ENCODE measurements at regions not wholly inside any gene's neighbourhood (a gene's known extent, or its start where the extent isn't known, plus 50 kb on each side); places are given as distances from the start of the nearest gene placed in this dataset.
A peak's percentile ranks its signal among the peaks of the same experiment; 100 is the strongest.

GRCh38 chr9:74379718-74380117 is 117.4 kb upstream of the RORB start:
- Histone ChIP-seq H3K27me3 (ENCODE audit: insufficient read depth) (no peaks in the 10 kb centered on the region), H3K4me3 (no peak overlapping the region), H3K4me2 (no peak overlapping the region), H3K4me1 (ENCODE audit: insufficient read depth) (peaks cover 32% of the 10 kb centered on the region), H3K79me2 (replicated peaks; ENCODE audit: insufficient read depth) (no peaks in the 10 kb centered on the region), H2AFZ (no peak overlapping the region), H3K9me2 (ENCODE audit: insufficient read depth) (peaks cover 7% of the 10 kb centered on the region; the same call in 1 of the 2 replicates), H3K36me3 (ENCODE audit: insufficient read depth) (no peaks in the 10 kb centered on the region), H3F3A (replicated peaks; ENCODE audit: low read depth) (no peaks in the 10 kb centered on the region), H3K27ac (ENCODE audit: low read depth) (no peak overlapping the region), H4K20me1 (replicated peaks; ENCODE audit: insufficient read depth) (no peaks in the 10 kb centered on the region)
- Mint-ChIP-seq H3K27me3 (ENCODE audit: insufficient read depth, low read depth, poor library complexity) (no peaks in the 10 kb centered on the region), H3K9me3 (no peaks in the 10 kb centered on the region), H3K36me3 (ENCODE audit: low read depth) (no peaks in the 10 kb centered on the region), H3K27ac (peak overlapping the region; percentile 42; the same call in 1 of the 2 replicates), H3K4me1 (peaks cover 22% of the 10 kb centered on the region), H3K4me3 (no peak overlapping the region)
- peak; percentile 86 for DNase-seq (ENCODE audit: low spot score)
- TF ChIP-seq ETS1 (IDR thresholded peaks at IDR 0.05) (no peak), ZNF114 (CRISPR knock-in tag; IDR thresholded peaks at IDR 0.05) (no peak), POLR2AphosphoS5 (IDR thresholded peaks at IDR 0.05; ENCODE audit: low read depth) (no peak), NANOG (IDR thresholded peaks at IDR 0.05; ENCODE audit: borderline replicate concordance) (no peak), JUNB (IDR thresholded peaks at IDR 0.05; ENCODE audit: unreplicated experiment) (no peak), CTCF (conservative IDR thresholded peaks at IDR 0.05; ENCODE audit: low read depth in 2 of 2) (peak; percentile 76 to 91), EZH2phosphoT487 (IDR thresholded peaks at IDR 0.05; ENCODE audit: unreplicated experiment) (no peak), ZNF331 (CRISPR knock-in tag; IDR thresholded peaks at IDR 0.05; ENCODE audit: low read depth) (no peak)
- ATAC-seq: peak; percentile 100

GRCh38 chr9:74391816-74392215 is 105.3 kb upstream of the RORB start:
- TF ChIP-seq ZNF331 (CRISPR knock-in tag; IDR thresholded peaks at IDR 0.05; ENCODE audit: low read depth): no peak
- Histone ChIP-seq H4K20me1 (replicated peaks; ENCODE audit: insufficient read depth) (no peaks in the 10 kb centered on the region), H2AFZ (no peak overlapping the region), H3K4me3 (no peak overlapping the region), H3F3A (replicated peaks; ENCODE audit: low read depth) (no peaks in the 10 kb centered on the region), H3K27me3 (ENCODE audit: insufficient read depth) (no peaks in the 10 kb centered on the region), H3K36me3 (ENCODE audit: insufficient read depth) (no peaks in the 10 kb centered on the region), H3K27ac (ENCODE audit: low read depth) (no peak overlapping the region), H3K9me2 (ENCODE audit: insufficient read depth) (no peaks in the 10 kb centered on the region), H3K4me2 (no peak overlapping the region), H3K79me2 (replicated peaks; ENCODE audit: insufficient read depth) (no peaks in the 10 kb centered on the region), H3K4me1 (ENCODE audit: insufficient read depth) (no peaks in the 10 kb centered on the region)
- Mint-ChIP-seq H3K27ac (no peak overlapping the region), H3K27me3 (ENCODE audit: insufficient read depth, low read depth, poor library complexity) (no peaks in the 10 kb centered on the region), H3K4me1 (no peaks in the 10 kb centered on the region), H3K36me3 (ENCODE audit: low read depth) (no peaks in the 10 kb centered on the region), H3K9me3 (no peaks in the 10 kb centered on the region), H3K4me3 (no peak overlapping the region)
- DNase-seq (ENCODE audit: low spot score): no peak
- no peak for ATAC-seq

DNA sequence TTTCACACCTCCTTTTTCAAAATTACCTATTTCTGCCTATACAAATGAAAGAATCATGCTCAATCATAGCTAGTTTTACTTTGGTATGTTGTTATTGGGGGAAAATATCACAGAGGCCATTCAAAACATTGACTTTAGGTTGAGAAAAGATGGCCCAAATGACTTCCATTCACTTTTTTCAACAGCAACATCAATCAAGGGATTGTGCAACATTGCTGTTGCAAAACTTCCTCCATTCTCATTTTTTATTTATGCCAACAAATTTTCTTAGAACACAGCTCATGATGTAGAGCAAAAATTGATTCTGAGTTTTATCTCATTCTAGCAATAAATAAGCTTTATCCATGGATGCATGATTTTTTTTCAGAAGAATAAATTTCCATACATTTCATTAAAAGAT is 93.6 kb upstream of the RORB start:
- Histone ChIP-seq H2AFZ (no peak overlapping the region), H3K4me3 (no peak overlapping the region), H3K9me2 (ENCODE audit: insufficient read depth) (no peaks in the 10 kb centered on the region), H3K27me3 (ENCODE audit: insufficient read depth) (no peaks in the 10 kb centered on the region), H3K27ac (ENCODE audit: low read depth) (no peak overlapping the region), H3K4me2 (no peak overlapping the region), H3K4me1 (ENCODE audit: insufficient read depth) (no peaks in the 10 kb centered on the region), H3F3A (replicated peaks; ENCODE audit: low read depth) (no peaks in the 10 kb centered on the region), H3K36me3 (ENCODE audit: insufficient read depth) (no peaks in the 10 kb centered on the region), H4K20me1 (replicated peaks; ENCODE audit: insufficient read depth) (no peaks in the 10 kb centered on the region), H3K79me2 (replicated peaks; ENCODE audit: insufficient read depth) (no peaks in the 10 kb centered on the region)
- Mint-ChIP-seq H3K27me3 (ENCODE audit: insufficient read depth, low read depth, poor library complexity) (no peaks in the 10 kb centered on the region), H3K4me1 (no peaks in the 10 kb centered on the region), H3K27ac (no peak overlapping the region), H3K36me3 (ENCODE audit: low read depth) (no peaks in the 10 kb centered on the region), H3K9me3 (peaks cover 5% of the 10 kb centered on the region; the same call in 2 of the 3 replicates), H3K4me3 (no peak overlapping the region)
- DNase-seq (ENCODE audit: low spot score) (no peak), ATAC-seq (no peak)
- TF ChIP-seq STAT1 (IDR thresholded peaks at IDR 0.05; ENCODE audit: unreplicated experiment): no peak
- no peak for TF ChIP-seq EZH2phosphoT487 (IDR thresholded peaks at IDR 0.05; ENCODE audit: unreplicated experiment)
- no peak for TF ChIP-seq REST (IDR thresholded peaks at IDR 0.05; ENCODE audit: unreplicated experiment)
- no peak for TF ChIP-seq CREB1 (CRISPR knock-in tag; IDR thresholded peaks at IDR 0.05; ENCODE audit: low read depth)
- TF ChIP-seq ZNF114 (CRISPR knock-in tag; IDR thresholded peaks at IDR 0.05): no peak
- TF ChIP-seq ZNF331 (CRISPR knock-in tag; IDR thresholded peaks at IDR 0.05; ENCODE audit: low read depth): no peak
- no peak for TF ChIP-seq EZH2 (IDR thresholded peaks at IDR 0.05; ENCODE audit: low read depth, unreplicated experiment)
- no peak for TF ChIP-seq JUNB (IDR thresholded peaks at IDR 0.05; ENCODE audit: unreplicated experiment)
